HG03378 (cell line): ENCODE measurements at regions not wholly inside any gene's neighbourhood (a gene's known extent, or its start where the extent isn't known, plus 50 kb on each side); places are given as distances from the start of the nearest gene placed in this dataset.
"Not testable (repeated sequence)": the region's sequence is repeated elsewhere in the genome, so short reads cannot be mapped to it uniquely, and the experiment has no call there.

Experiments used
- ATAC-seq: cut with Tn5 transposase; IDR thresholded peaks from one replicate; pipeline ENCODE4 v1.9.1; 2021; ENCODE audit warnings: mild to moderate bottlenecking, moderate library complexity; ENCODE audit not compliant: unreplicated experiment

DNA sequence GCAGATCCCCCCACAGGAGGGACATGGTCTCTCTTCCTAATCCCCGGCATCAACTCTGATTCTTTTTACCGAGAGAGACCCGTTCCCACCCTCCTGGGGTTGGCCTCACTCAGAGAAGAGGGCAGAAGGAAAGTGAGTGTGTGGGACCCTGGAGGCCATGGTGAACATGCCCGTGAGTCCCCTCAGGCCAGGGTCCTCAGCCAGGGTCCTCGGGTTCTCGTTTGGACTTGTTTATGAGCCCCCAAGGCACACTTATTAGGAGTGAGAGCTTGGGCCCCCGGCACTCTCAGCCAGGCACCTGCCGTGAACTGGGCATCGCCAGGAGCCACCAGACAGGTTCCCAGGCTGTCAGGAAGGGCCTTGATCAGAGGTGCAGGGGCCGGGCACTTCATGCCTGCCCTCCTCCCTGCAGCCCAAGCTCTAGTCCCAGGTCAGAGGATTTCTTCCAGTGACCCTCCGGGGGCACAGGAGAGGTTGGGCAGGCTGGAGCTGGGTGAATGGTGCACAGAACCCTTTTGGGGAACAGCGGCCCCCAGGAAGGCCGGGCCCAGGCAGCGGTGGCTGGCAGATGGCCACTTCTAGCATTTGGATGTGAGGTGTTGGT, 122.6 kb downstream of the CRYAA start:
- no peak for ATAC-seq

DNA sequence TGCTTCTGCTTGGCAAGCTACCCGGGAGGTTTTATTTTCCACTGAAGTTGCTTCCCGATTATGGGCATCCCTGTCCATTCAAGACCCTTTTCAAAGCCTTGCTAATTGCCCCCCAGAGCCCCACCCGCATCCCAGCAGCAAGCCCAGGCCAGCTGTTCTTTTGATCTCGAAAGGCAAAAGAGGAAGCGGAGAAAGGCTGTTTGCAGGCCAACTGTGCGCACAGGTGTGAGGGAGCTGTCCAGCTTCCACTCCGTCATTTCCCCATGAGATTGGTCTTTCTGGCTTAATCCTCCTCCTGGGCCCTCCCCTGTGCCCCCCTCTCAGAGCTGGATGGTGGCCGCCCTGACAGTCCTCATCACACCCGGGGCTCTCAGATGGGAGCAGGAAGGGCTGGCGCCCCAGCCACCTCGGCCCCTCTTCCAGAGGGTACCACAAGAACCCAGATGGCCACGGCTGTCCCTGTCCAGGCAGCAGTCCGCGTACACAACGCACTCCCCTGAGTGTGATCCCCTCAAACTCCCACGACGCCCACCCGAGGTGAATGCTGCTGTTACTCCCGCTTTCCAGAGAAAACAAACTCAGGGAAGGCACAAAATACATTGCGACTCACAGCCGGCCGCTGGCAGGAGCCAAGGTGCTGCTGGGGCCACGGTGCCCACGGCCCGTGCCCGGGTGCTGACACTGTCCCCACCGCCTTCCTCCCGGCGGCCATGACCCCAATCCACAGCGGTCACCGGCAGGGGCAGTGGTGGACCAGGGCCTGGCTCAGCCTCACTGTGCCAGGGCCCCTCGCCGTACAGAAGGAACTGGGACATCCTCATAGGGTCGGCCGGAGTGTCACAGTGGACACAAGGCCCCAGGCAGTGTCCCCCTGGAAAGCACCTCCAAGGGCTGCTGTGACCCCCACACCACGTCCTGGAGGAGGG, 121.9 kb downstream of the CRYAA start:
- ATAC-seq = no peak

DNA sequence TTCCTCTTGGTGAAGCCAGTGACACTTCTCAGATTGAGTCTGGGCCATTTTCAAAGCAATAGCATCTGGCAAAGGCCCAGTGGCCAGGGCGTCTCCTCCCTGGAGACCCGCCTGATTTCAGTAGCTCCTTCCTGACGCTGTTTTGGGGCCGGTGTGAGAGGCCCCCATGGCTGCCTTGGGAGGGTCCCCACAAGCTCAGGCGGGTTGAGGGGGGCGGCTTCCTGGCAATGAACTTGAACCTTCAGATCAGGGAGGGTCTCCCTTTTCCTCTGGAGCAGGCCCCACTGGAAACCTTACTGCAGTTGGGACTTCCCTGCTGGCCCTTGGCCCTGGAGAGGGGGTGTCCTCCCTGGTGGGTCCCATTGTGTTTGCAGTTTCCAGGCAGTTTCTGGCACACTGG, 121.2 kb downstream of the CRYAA start:
- ATAC-seq = no peak

DNA sequence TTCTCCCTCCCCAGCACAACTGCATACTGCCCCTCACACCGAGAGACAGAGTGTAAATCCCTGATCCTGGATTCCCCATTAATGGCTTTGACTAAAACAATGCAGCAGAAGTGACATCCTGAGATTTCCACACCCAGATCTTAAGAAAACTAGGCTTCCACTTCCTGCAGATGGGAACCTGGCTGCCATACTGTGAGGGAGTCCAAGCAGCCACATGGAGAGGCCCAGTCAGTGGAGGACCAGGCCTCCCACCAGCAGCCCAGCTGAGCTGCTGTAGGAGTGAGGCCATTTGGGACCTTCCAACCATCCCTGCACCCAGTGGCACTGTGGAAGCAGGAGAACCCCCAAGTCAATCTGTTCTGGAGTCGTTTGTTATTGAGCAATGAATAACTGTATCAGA, 120.6 kb downstream of the CRYAA start:
- no peak for ATAC-seq

DNA sequence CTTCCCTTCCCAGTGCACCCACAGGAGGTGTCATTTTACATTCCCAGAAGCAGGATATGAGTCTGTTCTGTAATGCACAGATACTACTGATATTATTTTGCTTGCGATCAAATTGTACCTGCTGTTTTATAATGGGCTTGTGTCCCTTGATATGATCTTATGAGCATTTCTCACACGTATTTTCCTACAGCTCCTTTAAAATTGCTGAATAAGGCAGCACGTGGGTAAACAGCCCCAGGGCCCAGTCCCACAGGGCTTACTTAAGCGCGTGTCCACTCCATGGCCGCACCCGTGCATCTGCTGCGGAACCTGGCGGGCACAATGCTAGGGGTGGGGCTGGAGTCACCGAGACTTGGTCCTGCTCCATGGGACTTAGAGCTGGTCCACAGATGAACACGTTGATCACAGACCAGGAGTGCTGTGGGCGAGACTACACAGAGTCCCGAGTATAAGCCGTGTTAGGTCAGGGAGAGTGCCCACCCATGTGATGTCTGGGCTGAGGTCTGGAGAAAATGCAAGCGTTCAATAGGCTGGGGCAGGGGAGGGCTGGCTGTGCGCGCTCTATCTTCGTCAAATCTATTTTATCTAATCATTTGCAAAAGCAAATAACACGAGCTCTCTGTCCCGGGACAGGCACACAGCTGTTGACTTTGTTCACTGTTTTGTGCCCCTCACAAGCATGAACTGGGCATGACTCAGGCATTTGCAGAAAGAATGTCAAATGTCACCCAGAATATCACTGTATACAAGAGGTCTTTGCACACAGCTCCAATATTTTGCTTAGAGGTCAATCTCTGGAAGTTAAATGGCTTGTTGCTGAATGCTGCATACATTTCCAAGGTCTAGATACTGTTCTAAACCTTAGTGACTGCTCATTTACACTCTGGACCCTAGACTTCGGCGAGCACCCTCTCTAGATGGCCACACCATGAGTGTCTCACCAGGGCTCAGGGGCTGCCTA, 119.3 kb downstream of the CRYAA start:
- ATAC-seq = no peak

DNA sequence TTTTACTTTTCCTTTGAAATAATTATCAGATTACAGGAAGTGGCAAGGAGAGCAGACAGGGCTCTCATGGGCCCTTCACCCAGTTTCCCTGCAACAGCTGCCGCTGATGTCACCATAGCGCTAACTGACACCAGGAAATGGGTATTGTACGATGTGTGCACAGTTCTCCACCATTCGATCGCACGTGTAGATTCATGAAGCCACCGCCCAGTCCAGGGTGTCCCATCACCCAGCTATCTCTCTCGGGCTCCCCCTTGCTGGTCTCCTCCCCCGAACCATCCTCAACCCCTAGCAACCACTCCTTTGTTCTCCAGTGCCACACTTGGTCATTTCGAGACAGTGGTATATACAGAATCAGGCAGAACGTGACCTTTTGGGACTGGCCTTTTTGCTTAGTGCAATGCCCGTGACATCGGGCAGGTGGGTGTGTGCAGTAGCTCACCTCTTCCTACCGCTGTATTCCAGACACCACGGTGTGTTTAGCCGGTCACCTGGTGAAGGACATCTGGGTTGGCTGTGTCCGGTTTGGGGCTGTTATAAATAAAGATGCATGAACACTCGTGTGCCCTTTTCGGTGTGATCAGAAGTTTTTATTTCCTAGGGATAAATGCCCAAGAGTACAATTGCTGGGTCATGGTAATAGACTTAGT, 118.4 kb downstream of the CRYAA start:
- no peak for ATAC-seq

DNA sequence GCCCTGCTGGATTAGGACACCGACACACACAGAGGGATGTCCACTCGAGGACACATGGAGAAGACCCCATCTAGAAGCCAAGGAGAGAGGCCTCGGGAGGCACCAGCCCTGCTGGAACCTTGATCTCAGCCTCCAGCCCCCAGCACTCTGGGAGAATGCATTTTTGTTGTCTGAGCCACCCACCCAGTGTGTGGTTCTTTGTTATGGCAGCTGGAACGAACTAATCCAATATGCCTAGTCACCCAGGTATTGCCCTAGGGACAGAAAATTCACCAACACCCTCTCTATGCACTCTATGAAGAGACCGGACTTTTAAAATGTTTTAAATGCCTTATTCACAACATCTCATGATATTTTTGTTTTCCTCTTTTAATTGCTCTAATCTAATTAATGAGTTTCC, 117.4 kb downstream of the CRYAA start:
- ATAC-seq = no peak

DNA sequence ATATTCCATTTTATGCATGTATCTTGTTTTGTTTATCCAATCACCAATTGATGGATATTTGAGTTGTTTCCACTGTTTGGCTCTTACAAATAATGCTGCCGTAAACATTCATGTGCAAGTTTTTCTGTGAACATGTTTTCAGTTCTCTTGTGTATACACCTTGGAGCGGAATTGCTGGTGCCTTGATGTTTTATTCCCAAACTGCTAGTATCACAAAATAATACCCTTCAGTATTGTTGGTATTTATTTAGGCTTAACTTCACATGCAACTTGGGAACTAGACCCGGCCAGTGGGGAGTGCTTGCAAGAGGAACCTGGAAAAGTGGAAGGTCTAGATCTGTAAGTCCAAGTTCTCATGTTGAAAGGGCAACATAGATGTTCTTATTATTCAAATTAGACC, 115.9 kb downstream of the CRYAA start:
- ATAC-seq = no peak

DNA sequence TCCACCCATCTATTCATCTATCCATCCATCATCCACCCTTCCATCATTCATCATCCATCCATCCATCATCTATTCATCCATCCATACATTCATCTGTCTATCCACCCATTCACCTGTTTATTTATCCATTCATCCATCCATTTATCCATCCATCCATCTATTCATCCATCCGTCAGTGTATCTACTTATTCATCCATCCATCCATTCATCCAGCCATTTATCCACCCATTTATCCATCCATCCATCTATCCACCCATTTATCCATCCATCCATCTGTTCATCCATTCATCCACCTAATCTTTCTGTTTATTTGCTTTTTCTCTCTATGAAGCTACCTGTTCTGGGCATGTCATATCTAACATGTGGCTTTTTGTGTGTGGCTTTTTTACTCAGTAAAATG, 115.4 kb downstream of the CRYAA start:
- no peak for ATAC-seq

DNA sequence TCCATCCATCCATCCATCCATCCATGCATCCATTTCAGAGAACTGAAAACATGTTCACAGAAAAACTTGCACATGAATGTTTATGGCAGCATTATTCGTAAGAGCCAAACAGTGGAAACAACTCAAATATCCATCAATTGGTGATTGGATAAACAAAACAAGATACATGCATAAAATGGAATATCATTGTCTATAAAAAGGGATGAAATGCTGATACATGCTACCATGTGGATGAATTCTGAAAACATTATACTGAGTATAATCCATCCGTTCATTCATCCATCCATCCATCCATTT, 115.1 kb downstream of the CRYAA start:
- not testable (repeated sequence) for ATAC-seq

DNA sequence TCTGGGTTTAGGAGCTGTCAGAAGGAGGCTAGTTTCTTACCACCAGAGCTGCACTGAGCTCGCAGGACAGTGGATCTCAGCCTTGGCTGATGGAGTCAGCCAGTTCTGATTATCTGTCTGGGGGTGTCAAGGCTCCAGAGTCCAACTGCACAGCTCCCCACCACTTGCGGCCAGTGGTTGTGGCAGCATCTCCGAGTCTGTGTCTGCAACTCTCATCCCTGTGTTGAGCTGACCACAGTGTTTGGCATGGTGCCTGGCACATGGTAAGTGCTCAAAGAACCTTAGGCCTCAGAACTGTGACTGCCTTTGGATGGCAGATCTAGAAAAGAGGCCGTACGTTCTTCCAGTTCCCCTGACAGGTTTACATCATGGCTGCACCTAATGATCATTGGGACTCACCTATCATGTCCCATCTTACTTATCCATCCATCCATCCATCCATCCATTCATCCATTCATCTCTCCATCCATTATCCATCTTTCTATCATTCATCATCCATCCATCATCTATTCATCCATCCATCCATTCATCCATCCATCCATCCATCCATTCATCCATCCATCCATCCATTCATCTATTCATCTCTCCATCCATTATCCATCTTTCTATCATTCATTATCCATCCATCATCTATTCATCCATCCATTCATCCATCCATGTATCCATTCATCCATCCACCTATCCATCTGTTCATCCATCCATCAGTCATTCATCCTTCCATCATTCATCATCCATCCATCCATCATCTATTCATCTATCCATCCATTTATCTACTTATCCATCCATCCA, 114.5 kb downstream of the CRYAA start:
- no peak for ATAC-seq

DNA sequence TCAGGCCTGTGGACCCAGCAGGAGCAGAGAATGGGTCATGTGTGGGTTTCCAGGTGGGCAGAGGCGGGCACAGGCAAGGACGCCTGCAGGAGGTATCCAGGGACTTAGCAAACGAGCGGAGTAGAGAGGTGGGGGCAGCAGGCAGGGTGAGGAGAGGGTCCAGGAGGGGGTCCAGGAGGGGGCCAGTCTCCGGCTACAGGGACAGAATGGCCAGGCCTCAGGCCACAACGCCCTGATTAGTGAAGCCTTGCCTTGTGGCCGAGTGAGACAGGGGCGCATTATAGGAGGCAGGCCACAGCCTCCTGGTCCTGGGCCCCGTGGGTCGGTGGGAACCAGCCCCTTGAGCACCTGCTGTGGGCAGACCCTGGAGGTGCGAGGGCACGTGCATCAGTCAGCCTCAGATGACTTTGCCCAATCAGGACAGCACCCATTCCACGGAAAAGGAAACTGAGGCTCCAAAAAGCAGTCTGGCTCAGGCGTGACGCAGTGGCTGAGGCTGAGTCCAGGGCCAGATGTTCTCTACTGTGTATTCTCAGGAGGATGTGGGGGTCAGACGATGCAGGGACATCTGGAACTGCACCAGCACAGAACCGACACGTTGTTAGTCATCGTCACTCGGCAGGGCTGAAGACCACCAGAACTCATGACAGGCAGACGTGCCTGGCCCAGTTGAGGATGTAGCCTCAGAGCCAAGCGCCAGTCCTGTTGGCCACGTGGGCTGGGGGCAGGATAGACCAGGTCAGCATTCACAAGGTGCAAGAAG, 113.7 kb downstream of the CRYAA start:
- no peak for ATAC-seq

DNA sequence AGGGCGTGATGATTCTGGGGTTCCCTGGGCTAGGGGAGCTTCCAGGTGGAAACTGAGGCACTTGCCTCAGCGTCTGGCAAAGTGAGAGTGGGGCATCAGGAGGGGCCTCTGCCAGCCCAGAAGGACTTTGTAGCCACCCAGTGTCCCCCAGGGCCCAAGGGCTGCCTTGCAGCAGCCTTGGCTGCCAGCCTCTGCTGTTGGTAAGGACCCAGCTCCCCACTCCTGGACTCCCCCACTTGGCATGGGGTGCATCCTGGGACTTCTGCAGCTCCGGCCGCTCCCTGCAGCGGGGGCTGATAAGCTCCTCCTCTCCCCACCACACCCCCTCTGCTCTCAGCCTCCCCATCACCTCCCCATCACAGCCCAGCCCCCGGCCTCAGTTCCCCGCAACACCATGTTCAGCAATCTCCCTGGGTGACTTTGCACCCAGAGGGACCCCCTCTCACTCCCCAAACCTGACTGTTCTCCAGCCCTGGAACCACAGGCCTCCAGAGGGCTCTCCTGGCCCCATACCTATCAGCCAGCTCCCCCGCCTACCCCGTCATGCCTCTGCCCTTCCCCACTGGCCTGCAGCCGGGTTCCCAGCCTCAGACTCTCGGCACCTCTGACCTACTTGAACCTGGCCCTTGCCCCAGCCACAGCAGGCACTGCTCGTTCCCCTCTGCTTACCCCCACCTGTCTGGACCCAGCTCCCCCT, 113.0 kb downstream of the CRYAA start:
- ATAC-seq = no peak

DNA sequence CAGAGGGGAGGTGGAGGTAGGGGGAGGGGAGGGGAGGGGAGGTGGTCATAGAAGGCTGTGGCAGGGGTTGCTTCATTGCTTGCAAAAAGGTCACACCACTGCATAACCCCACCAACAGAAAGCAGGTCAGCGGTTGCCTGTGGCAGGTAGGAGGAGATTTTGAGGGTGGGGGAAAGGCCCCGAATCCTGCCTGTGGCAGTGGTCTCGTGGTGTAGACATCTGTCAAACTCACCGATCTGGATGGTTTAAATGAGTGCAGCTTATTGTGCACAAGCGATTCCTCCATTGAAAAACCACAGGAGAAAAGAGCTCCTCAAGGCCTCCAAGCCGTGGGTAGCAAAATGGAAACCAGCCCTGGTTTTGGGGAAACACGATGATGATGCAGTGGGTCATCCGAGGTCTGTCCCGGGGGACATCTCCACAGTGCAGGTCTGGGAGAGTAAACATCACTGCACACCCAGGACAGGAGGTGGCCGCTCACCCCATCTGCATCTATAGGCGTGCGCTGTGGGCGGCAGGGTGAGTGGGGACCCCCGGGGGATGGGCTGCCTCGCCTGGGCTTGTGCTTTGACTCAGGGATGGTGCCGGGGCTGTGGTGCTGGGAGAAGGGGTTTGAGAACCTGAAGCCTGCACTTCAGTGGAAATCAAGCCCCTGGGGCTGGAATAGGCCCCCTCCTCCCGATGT, 112.3 kb downstream of the CRYAA start:
- ATAC-seq = no peak

DNA sequence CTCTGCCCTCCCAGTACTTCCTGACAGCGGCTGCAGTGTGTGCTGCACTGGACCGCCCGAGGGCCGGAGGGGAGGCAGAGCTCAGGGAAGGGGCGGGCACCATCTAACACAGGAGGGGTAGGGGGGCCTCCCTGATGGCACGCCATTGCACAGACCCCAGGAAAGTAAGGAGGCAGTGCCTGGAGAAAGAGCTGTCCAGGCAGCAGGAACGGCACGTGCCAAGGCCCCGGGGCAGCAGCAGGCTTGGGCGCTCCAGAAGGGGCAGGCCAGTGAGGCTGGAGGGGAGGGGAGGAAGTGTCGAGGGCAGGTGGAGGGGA, 110.7 kb downstream of the CRYAA start:
- no peak for ATAC-seq

DNA sequence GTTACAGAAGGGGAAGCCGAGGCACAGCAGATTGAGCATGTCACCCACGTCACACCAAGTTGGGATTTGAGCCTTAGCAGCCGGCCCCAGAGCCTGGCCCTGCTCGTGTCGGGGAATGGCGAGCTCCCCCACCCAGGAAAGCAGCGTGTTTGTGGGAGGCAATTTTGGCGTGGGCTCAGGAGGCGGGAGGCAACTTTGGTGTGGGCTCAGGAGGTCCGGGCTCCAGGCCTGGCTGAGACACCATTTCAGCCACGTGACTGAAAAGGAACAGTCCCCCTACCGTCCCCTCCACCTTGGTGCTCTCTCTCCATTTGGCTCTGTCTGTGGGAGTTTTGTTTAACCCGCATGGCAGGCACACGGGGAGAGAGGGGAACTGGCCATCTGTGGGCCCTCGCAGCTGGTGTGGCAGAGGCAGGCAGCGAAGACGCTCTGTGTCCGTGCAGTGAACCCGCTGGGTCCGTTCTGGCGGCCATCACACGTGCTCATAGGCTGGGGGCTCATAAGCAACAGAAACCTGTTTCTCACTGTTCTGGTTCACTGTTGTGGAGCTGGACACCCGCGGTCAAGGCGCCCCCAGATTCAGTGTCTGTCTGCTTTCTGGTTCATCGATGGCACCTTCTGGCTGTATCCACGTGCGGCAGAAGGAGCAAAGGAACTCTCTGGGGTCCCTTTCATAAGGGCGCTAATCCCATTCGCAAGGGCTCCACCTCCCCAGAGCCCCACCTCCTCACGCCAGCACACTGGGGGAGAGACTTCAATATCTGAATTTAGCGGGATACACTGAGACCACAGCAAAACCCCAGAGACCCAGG, 110.2 kb downstream of the CRYAA start:
- ATAC-seq = no peak

DNA sequence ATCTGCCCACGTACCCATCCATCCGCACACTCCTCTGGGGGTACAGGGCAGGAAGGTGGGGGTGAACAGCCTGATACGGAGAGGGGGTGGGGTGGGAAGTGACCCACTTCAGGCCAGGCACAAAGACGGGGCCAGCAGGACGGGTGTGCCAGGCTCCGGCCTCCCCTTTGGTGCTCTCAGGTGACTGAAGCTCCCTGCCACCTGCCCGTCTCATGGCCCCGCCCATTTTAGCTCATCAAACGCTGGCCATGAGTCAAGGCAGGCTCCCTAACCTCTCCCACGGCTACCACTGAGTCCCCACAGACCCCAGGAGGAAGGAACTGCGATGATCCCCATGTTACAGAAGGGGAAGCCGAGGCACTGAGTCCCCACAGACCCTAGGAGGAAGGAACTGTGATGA, 109.6 kb downstream of the CRYAA start:
- no peak for ATAC-seq
